Astrocyte of the cerebellum (primary cell): ENCODE measurements at regions not wholly inside any gene's neighbourhood (a gene's known extent, or its start where the extent isn't known, plus 50 kb on each side); places are given as distances from the start of the nearest gene placed in this dataset.
A peak's percentile ranks its signal among the peaks of the same experiment; 100 is the strongest.

Experiments
- DNase-seq: peaks from one replicate; pipeline ENCODE4 v3.0.0-alpha.2; 2011; ENCODE audit warnings: low read depth
- H3K4me3 ChIP-seq: 2 replicates; pipeline ENCODE4 v1.5.1; 2011; ENCODE audit warnings: mild to moderate bottlenecking, low read depth, low read length, moderate library complexity
- in situ Hi-C: cut with HindIII; loops from 2 replicates; pipeline ENCODE4 v1.10.0; 2017; ENCODE audit warnings: low sequenced_read_pairs
- TF ChIP-seq, protein P1 (sequence below): IDR thresholded peaks from 2 replicates; pipeline ENCODE4 v1.5.1; 2012; ENCODE audit warnings: low read length, low read depth, moderate library complexity, mild to moderate bottlenecking; ENCODE audit errors: missing control alignments

- no peak overlapping the region for H3K4me3 ChIP-seq
- TF ChIP-seq, protein P1, sequence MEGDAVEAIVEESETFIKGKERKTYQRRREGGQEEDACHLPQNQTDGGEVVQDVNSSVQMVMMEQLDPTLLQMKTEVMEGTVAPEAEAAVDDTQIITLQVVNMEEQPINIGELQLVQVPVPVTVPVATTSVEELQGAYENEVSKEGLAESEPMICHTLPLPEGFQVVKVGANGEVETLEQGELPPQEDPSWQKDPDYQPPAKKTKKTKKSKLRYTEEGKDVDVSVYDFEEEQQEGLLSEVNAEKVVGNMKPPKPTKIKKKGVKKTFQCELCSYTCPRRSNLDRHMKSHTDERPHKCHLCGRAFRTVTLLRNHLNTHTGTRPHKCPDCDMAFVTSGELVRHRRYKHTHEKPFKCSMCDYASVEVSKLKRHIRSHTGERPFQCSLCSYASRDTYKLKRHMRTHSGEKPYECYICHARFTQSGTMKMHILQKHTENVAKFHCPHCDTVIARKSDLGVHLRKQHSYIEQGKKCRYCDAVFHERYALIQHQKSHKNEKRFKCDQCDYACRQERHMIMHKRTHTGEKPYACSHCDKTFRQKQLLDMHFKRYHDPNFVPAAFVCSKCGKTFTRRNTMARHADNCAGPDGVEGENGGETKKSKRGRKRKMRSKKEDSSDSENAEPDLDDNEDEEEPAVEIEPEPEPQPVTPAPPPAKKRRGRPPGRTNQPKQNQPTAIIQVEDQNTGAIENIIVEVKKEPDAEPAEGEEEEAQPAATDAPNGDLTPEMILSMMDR: no peak
- DNase-seq: no peak
- in situ Hi-C loops: loop anchor here (25.0 kb wide), 1 partner anchor 618 kb away; the partner anchor contains the start of gene PRKACB
Observed at GRCh38 chr1:84755216-84755615, 65.0 kb upstream of the SSX2IP start.

- H3K4me3 ChIP-seq: no peak overlapping the region
- no peak for DNase-seq
- in situ Hi-C loops: loop anchor here (25.0 kb wide), 1 partner anchor 617 kb away; the partner anchor contains the start of gene PRKACB
- TF ChIP-seq, protein P1: no peak
Observed at GRCh38 chr1:84754386-84754703, 64.1 kb upstream of the SSX2IP start.

- TF ChIP-seq, protein P1: peak; percentile 98
- peak; percentile 53 for DNase-seq
- in situ Hi-C loops: loop anchor here (25.0 kb wide), 1 partner anchor 616 kb away; the partner anchor contains the start of gene PRKACB
- H3K4me3 ChIP-seq: no peak overlapping the region
Observed at GRCh38 chr1:84753516-84754385, 63.5 kb upstream of the SSX2IP start.

DNA sequence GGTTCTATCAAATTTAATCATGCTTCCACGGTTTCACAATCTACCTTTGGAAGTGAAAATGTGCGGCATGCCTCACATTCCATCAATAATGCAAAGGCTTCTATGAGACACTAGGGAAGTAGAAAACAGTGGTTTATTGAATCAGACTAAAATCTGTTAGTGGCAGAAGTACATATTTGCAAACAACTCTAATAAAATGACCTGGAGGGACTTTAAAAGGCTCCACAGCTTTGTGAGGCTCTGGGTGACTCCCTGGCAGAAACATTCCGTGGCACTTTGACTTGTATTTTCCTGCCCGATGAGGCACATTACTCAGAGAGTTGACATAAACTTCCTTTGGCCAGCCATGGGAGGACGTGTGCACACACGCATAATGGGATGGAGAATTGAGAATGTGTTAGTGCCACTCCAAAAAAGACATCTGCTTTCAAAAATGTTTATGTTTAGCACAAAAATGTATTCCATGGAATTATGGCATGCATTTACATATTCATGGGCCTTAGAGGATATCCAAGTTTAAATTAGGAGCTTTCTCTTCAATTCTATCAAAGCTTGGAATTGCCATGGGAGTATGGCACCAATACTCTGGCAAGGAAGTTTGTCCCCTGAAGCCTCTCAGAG lies 60.0 kb upstream of the SSX2IP start:
- DNase-seq: no peak

GRCh38 chr1:84749427-84749826 lies 59.2 kb upstream of the SSX2IP start:
- no peak overlapping the region for H3K4me3 ChIP-seq
- TF ChIP-seq, protein P1: no peak
- no peak for DNase-seq
- in situ Hi-C loops: loop anchor here (10.0 kb wide), 1 partner anchor 315 kb away; no protein-coding TSS in a partner anchor

More for the DNA sequence above, 60.0 kb upstream of the SSX2IP start:
- in situ Hi-C loops: loop anchor here (25.0 kb wide), 1 partner anchor 613 kb away; the partner anchor contains the start of gene PRKACB
- no peak overlapping the region for H3K4me3 ChIP-seq
- TF ChIP-seq, protein P1: no peak

DNA sequence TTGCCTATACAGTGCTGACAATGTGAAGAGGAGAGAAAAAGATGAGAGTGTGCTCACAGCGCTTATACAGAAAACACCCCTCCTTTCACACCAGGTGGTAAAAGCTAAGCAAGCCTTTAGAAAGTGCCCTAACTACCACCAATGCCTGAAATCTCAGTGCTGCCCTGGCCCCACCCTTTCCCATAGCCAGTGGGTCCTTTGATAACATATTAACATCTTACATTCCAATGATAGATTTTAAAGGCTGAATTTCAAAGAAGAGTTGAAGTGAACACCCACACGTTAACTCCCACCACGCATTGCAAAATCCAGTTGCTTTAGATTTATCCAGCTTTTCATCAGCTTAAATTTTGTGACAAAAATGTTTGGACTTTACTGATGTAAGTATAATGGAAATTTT lies 58.1 kb upstream of the SSX2IP start:
- in situ Hi-C loops: loop anchor here (10.0 kb wide), 1 partner anchor 314 kb away; no protein-coding TSS in a partner anchor
- no peak for DNase-seq
- H3K4me3 ChIP-seq: no peak overlapping the region
- TF ChIP-seq, protein P1: no peak
